OCI-LY1 (cell line): ENCODE measurements at regions not wholly inside any gene's neighbourhood (a gene's known extent, or its start where the extent isn't known, plus 50 kb on each side); places are given as distances from the start of the nearest gene placed in this dataset.

Experiments used
- H2AFZ ChIP-seq: fragments of 200-600 bp; sonication (generic), shearing (Covaris generic); 2 replicates; pipeline ENCODE4 v1.6.0; 2014; ENCODE audit warnings: antibody characterized with exemption, mild to moderate bottlenecking, low read length
- H3F3A ChIP-seq: fragments of 200-600 bp; sonication (generic), shearing (Covaris generic); 2 replicates; pipeline ENCODE4 v1.6.0; 2014; ENCODE audit warnings: mild to moderate bottlenecking, antibody characterized with exemption, low read length, moderate library complexity; ENCODE audit not compliant: insufficient read depth
- H3K27ac ChIP-seq: fragments of 200-600 bp; sonication (generic); 2 replicates; pipeline ENCODE4 v1.5.1; 2014; ENCODE audit warnings: low read length, mixed run types, mild to moderate bottlenecking, low read depth; ENCODE audit not compliant: poor library complexity, severe bottlenecking
- H3K27me3 ChIP-seq: fragments of 200-600 bp; sonication (generic); 2 replicates; pipeline ENCODE4 v1.6.0; 2014; ENCODE audit warnings: antibody characterized with exemption, mild to moderate bottlenecking, low read length, moderate library complexity; ENCODE audit not compliant: insufficient read depth
- H3K36me3 ChIP-seq: fragments of 200-600 bp; sonication (generic); 2 replicates; pipeline ENCODE4 v1.6.1; 2014; ENCODE audit warnings: mild to moderate bottlenecking, antibody characterized with exemption, low read length, moderate library complexity, mixed read lengths; ENCODE audit not compliant: insufficient read depth
- H3K4me1 ChIP-seq: fragments of 200-600 bp; sonication (generic); 2 replicates; pipeline ENCODE4 v1.5.1; 2014; ENCODE audit warnings: mild to moderate bottlenecking, low read length, moderate library complexity; ENCODE audit not compliant: insufficient read depth, severe bottlenecking
- H3K4me2 ChIP-seq: fragments of 200-600 bp; sonication (generic), shearing (Covaris generic); 2 replicates; pipeline ENCODE4 v1.6.1; 2014; ENCODE audit warnings: low read length
- H3K4me3 ChIP-seq: fragments of 200-600 bp; sonication (generic); 2 replicates; pipeline ENCODE4 v1.5.1; 2014; ENCODE audit warnings: low read length, low read depth, mild to moderate bottlenecking, mixed read lengths; ENCODE audit not compliant: poor library complexity, severe bottlenecking
- H3K79me2 ChIP-seq: fragments of 200-600 bp; shearing (Covaris generic); 2 replicates; pipeline ENCODE4 v1.6.1; 2016; ENCODE audit warnings: mixed run types, low read length, mixed read lengths; ENCODE audit not compliant: insufficient read depth
- H3K9ac ChIP-seq: fragments of 200-600 bp; sonication (generic), shearing (Covaris generic); 2 replicates; pipeline ENCODE4 v1.6.1; 2014; ENCODE audit warnings: mild to moderate bottlenecking, low read length, mixed read lengths
- H3K9me2 ChIP-seq: fragments of 200-600 bp; sonication (generic), shearing (Covaris generic); 2 replicates; pipeline ENCODE4 v1.6.1; 2014; ENCODE audit warnings: low read depth, mild to moderate bottlenecking, low read length, mixed read lengths
- H3K9me3 ChIP-seq: fragments of 200-600 bp; shearing (Covaris generic); 2 replicates; pipeline ENCODE4 v1.6.1; 2014; ENCODE audit warnings: low read length, mixed read lengths
- H4K20me1 ChIP-seq: fragments of 200-600 bp; sonication (generic), shearing (Covaris generic); 2 replicates; pipeline ENCODE4 v1.6.0; 2016; ENCODE audit warnings: mild to moderate bottlenecking, low read length; ENCODE audit not compliant: insufficient read depth
- EZH2 ChIP-seq: fragments of 200-600 bp; sonication (generic), shearing (Covaris generic); IDR thresholded peaks from 2 replicates; pipeline ENCODE4 v1.8.0; 2017; ENCODE audit warnings: borderline replicate concordance, mixed run types, mild to moderate bottlenecking, antibody characterized with exemption, low read length, moderate library complexity, mixed read lengths
- TF ChIP-seq, protein P1 (sequence below): fragments of 200-600 bp; sonication (generic), shearing (Covaris generic); IDR thresholded peaks from 2 replicates; pipeline ENCODE4 v1.5.1; 2017; ENCODE audit warnings: mild to moderate bottlenecking, antibody characterized with exemption, low read length, moderate library complexity, mixed read lengths

DNA sequence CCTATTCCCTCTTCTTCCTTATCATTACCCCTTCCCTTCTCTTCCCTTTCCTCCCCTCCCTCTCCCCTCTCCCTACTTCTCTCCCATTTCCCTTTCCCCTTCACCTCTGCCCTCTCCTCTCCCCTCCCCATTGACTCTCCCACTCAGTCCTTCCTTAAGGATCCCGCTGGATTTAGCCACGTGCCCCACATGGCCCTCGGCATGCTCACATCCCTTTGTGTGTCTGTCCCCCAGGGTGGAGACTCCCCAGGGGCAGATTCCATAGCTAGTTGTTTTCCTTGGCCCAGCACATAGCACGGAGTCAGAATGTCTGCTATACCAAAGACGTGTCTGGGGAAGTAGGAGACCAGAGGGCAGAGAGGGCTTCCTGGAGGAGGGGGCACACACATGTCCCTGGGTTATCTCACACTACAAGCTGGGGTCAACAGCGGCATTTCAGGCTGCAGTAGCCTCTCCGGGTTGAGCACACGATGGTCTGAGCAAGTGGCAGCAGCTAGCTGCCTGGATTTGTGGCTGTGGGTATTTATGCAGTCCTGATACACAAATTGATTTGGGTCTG, 487.0 kb downstream of the TBC1D22A start:
- Histone ChIP-seq H3K27ac (no peak overlapping the region), H3K4me3 (no peak overlapping the region), H3K27me3 (peaks cover 10% of the 10 kb centered on the region; the same call in 1 of the 2 replicates), H3K9me3 (no peaks in the 10 kb centered on the region), H3K4me2 (no peak overlapping the region), H2AFZ (no peak overlapping the region), H3K4me1 (no peaks in the 10 kb centered on the region), H3K9ac (no peak overlapping the region), H3K79me2 (no peaks in the 10 kb centered on the region), H3K9me2 (no peaks in the 10 kb centered on the region), H3K36me3 (no peaks in the 10 kb centered on the region), H3F3A (no peaks in the 10 kb centered on the region), H4K20me1 (no peaks in the 10 kb centered on the region)
- no peak for TF ChIP-seq EZH2
- TF ChIP-seq, protein P1, sequence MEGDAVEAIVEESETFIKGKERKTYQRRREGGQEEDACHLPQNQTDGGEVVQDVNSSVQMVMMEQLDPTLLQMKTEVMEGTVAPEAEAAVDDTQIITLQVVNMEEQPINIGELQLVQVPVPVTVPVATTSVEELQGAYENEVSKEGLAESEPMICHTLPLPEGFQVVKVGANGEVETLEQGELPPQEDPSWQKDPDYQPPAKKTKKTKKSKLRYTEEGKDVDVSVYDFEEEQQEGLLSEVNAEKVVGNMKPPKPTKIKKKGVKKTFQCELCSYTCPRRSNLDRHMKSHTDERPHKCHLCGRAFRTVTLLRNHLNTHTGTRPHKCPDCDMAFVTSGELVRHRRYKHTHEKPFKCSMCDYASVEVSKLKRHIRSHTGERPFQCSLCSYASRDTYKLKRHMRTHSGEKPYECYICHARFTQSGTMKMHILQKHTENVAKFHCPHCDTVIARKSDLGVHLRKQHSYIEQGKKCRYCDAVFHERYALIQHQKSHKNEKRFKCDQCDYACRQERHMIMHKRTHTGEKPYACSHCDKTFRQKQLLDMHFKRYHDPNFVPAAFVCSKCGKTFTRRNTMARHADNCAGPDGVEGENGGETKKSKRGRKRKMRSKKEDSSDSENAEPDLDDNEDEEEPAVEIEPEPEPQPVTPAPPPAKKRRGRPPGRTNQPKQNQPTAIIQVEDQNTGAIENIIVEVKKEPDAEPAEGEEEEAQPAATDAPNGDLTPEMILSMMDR, result no peak

DNA sequence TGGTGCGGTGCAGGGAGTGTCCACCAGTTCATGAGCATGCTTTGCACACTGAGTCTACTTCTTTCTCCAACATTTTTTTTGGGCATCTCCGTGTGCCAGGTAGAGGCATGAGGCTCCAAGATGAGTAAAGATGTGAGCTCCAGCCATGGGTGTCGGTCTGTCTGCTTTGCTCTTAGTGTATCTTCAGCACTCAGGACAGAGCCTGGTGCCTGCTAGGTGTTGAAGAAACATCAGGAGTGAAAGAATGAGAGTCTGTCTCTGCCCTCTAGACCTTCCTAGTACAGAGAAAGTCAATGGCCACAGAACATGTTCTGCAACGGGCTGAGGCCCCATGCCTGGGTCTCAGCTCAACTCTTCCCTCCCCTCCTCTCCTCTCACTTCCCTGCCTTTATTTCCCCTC, 486.5 kb downstream of the TBC1D22A start:
- Histone ChIP-seq H3K9me2 (no peaks in the 10 kb centered on the region), H3F3A (no peaks in the 10 kb centered on the region), H3K4me2 (no peak overlapping the region), H3K36me3 (no peaks in the 10 kb centered on the region), H3K79me2 (no peaks in the 10 kb centered on the region), H3K4me1 (no peaks in the 10 kb centered on the region), H3K4me3 (no peak overlapping the region), H3K9ac (no peak overlapping the region), H4K20me1 (no peaks in the 10 kb centered on the region), H3K27me3 (peaks cover 10% of the 10 kb centered on the region; the same call in 1 of the 2 replicates), H3K9me3 (no peaks in the 10 kb centered on the region), H3K27ac (no peak overlapping the region), H2AFZ (no peak overlapping the region)
- TF ChIP-seq, protein P1, result no peak
- no peak for TF ChIP-seq EZH2

DNA sequence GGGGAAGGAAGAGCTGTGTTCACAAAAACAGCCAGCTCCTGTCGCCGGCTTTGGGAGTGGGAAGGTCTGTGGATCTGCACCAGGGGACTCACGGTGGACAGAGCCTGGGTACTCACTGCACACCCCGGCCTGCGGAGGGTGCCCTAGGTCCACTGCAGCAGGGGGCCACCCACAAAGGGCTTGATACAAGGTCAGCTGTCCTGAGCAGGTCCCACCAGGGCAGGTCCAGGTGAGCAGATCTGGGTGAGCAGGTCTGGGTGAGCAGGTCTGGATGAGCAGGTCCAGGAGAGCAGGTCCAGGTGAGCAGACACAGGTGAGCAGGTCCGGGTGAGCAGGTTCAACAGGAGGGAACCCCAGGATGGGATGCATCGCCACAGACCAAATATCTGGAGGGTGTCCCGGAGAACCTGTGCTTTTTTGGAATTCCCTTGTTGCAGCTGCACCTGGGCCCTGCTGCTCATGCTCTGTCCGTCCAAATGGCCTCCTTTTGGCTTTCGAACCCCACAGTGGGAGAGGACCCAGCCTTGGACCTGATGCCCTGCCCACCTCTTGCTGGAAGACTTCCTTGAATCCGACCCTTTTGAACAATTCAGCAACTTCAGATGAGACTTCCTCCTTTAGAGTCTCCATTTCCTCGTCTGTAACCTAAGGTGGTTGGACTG, 485.3 kb downstream of the TBC1D22A start:
- no peaks in the 10 kb centered on the region for H3K4me1 ChIP-seq
- peaks cover 6% of the 10 kb centered on the region; the same call in 1 of the 2 replicates for H3K27me3 ChIP-seq
- H4K20me1 ChIP-seq, result no peaks in the 10 kb centered on the region

More for the DNA sequence above, 485.3 kb downstream of the TBC1D22A start:
- Histone ChIP-seq H3K9ac (no peak overlapping the region), H3K79me2 (no peaks in the 10 kb centered on the region), H2AFZ (no peak overlapping the region), H3F3A (no peaks in the 10 kb centered on the region), H3K27ac (no peak overlapping the region), H3K4me2 (no peak overlapping the region), H3K9me2 (no peaks in the 10 kb centered on the region), H3K4me3 (no peak overlapping the region), H3K9me3 (no peaks in the 10 kb centered on the region), H3K36me3 (no peaks in the 10 kb centered on the region)
- TF ChIP-seq EZH2, result no peak
- TF ChIP-seq, protein P1, result no peak
